GM12892 (cell line): ENCODE measurements at regions not wholly inside any gene's neighbourhood (a gene's known extent, or its start where the extent isn't known, plus 50 kb on each side); places are given as distances from the start of the nearest gene placed in this dataset.

Experiments used
- DNase-seq: peaks from one replicate; pipeline ENCODE4 v3.0.0; 2011; ENCODE audit not compliant: insufficient read length
- FAIRE-seq: peaks from 2 replicates; lab custom pipeline; 2011; peaks lifted over from hg19 to GRCh38; lab: Jason Lieb, UNC
- POLR2A ChIP-seq: IDR thresholded peaks from 2 replicates; pipeline ENCODE4 v1.6.1; 2011; ENCODE audit warnings: low read depth, low read length, control low read depth
- POLR2AphosphoS5 ChIP-seq: IDR thresholded peaks from 2 replicates; pipeline ENCODE4 v1.6.1; 2011; ENCODE audit warnings: low read depth, low read length, control low read depth
- TAF1 ChIP-seq: IDR thresholded peaks from 2 replicates; pipeline ENCODE4 v1.6.1; 2011; ENCODE audit warnings: low read depth, mild to moderate bottlenecking, control low read depth, low read length, borderline replicate concordance

DNA sequence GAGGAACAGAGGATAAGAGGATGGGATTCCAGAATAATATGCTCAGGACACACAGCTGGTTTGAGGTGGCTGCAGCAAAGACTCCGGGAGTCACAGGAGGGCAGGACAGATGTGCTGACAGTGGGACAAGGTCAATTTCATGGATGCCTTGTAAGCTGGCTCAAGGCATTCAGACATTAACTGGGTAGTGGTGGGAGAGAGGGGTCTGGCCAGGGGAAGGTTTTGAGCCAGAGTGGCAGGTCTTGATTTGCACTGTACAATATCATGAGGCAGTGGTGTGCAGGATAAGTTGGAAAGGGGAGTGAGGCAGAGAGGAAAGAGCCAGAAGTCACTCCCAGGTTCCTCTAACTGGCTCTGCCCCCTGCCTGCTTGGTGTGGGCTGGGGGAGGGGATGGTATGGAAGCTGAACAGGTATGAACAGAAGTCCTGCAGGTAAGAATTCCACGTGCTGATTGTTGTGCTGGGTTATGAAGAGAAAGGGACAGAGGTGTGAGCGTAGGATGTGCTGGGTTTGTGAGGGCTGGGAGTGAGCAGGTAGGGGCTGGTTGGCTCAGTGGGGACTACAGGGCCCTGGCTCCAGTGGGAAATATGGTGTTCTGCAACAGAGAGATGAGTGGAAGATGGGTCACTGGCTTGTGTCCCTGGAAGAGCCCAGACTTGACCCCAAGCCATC is 141.7 kb upstream of the COPS8 start:
- no peak for TF ChIP-seq POLR2AphosphoS5
- no peak for TF ChIP-seq TAF1
- TF ChIP-seq POLR2A = no peak
- DNase-seq = no peak
- no peak for FAIRE-seq

DNA sequence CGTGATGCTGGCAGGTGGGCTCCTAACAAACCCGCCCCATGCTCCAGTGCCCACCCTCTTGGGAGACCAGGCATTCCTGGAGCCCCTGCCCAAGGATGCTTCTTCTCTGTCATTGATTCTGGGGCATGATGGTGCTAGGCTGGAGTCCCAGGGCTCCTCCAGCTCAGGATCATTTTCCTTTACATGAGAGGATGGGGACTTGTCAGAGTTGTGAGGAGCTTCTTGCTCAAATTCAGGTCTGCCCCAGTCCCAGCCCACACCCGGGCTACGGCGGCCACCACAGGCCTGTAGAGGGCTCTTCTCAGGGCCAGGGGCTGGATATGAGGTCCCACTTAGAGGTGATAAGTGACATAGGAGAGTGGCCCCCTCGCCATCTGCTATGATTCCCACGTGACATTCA is 141.1 kb upstream of the COPS8 start:
- no peak for TF ChIP-seq TAF1
- no peak for FAIRE-seq
- DNase-seq = no peak

DNA sequence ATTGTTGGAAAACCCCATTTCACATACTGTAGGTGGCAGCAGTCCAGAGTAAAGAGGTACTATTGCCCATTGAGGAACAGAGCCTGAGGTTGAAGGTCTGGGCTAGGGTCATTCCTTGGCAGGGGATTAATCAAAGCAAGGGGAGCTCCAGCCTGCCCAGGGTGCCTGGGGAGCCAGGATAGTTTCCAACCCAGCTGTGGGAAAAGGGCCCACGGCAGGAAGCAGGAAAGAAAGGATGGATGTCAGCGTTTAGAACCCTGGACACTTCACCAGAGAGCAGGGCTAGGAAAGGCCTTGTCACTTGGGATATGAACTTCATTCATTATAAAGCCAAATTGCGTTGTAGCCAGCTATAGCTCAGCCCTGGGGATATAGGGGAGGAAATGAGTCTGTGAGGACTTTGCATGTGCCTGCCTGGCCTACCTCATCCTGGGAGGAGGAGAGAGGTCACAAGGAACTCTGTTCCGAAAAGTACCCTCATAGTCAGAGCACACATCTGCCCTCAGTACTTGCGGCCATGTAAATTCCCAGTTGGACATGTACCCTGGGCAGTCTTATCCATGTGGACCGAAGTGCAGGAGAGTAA is 140.2 kb upstream of the COPS8 start:
- TF ChIP-seq POLR2A (no peak), POLR2AphosphoS5 (no peak), TAF1 (no peak)
- FAIRE-seq = no peak
- no peak for DNase-seq

DNA sequence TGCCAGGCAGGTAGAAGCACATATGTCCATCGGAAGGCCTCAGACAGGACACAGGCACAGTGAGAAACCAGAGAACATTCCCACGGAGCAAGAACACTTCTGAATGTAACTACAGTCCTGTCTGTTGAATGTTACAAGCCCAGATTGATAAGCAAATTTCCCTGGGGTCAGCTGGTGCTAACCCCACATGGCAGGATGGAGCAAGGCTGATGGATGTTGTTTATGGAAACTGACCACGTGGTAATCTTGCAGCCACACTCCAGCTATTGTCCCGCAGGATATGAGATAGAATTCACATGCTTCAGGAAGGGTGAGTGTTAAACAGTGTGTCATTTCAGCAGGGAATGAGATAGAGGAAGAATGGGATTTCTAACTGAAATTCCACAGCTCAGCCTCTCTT is 138.8 kb upstream of the COPS8 start:
- TF ChIP-seq TAF1 (no peak), POLR2A (no peak), POLR2AphosphoS5 (no peak)
- no peak for DNase-seq
- no peak for FAIRE-seq

DNA sequence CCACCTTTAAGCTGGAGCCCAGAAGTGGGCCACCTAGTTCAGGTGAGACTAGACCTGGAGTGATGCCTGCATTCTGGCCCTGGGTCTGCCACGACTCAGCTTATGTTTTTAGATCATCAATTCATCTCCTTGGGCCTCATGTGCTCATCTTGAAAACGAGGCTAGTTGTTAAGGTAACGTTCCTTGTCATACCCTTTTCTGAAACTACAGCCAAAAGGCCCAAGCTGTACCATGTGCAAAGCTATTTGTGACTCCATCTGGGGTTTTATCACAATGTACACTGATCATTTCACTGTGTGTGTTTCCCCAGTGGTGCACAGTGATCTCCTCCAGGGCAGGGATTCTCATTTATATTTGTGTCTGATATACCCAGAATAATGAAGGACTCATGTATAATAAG is 138.4 kb upstream of the COPS8 start:
- no peak for FAIRE-seq
- TF ChIP-seq POLR2AphosphoS5 = no peak
- no peak for TF ChIP-seq TAF1
- no peak for TF ChIP-seq POLR2A
- no peak for DNase-seq

DNA sequence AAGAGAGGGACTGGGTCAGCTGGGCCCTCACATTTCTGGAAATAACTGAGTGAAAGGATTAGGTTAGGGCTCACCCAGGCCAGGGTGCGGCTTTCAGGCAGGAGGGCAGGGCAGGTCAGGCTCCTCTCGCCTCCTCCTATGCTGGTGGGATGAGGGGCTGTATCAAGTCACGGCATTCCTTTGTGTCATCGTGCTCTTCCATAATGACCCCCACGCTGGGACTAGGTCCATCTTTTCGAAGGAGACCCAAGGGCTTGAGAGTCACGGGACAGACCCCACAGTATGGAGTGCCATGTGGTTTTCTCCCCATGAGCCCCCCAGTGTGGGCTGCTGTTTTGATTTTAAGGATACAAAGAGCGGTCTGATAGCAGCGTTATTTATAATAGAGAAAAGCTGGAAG is 137.8 kb upstream of the COPS8 start:
- FAIRE-seq (no peak), DNase-seq (no peak)
- TF ChIP-seq POLR2A = no peak
- no peak for TF ChIP-seq POLR2AphosphoS5
- TF ChIP-seq TAF1 = no peak

DNA sequence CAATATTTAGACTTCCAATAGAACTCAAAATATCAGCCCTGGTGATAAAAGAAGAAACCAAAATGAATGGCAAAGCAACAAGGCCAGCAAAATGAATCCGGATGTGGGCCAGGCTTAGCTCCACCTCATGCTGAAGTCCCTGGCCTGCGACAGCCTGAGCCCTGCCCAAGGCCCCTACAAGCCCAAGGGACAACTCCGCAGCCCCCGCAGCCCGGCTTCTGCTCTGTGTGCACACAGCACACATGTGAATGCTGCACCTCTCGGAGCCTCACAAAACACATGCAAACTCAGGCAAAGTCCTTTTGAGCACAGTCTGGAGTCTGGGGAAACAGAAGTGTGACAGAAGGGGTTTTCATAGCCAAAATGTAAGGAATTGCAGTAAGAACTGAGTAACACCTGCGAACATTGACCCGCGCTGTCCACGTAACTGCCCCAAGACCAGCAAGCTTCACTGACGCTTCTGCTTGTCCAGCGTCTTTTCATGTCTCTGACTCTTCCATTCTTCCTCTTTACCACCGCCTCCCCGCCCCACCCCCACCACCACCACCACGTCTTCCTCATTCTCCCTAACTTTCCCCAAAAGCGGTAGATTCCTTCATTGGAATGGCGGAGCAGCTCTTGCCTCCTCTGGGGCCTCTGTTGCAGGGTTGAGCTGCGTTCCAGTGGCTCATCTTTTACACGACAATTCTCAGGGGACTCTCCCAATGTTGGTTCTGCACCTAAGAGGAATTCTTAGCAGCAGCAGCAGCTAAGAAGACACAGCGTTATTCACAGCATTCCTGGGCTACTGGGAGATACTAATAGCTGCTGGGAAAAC is 136.4 kb upstream of the COPS8 start:
- no peak for FAIRE-seq
- no peak for DNase-seq
- no peak for TF ChIP-seq TAF1
- no peak for TF ChIP-seq POLR2AphosphoS5
- TF ChIP-seq POLR2A = no peak

DNA sequence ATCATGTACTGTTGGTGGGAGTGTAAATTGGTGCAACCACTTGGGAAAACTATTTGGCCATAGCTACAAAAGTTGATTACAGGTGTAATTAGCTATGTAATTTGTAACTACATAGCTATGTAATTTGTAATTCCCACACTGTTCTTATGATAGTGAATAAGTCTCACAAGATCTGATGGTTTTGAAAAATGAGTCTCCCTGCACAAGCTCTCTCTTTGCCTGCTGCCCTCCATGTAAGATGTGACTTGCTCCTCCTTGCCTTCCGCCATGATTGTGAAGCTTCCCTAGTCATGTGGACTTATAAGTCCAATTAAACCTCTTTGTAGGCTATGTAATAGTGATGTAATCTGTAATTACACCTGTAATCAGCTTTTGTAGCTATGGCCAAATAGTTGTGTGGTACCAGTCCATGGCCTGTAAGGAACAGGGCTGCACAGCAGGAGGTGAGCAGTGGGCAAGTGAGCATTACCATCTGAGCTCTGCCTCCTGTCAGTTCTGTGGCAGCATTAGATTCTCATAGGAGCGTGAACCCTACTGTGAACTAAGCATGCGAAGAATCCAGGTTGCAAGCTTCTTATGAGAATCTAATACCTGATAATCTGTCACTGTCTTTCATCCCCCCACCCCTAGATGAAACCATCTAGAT is 133.7 kb upstream of the COPS8 start:
- no peak for DNase-seq
- FAIRE-seq = no peak
- TF ChIP-seq TAF1 = no peak

DNA sequence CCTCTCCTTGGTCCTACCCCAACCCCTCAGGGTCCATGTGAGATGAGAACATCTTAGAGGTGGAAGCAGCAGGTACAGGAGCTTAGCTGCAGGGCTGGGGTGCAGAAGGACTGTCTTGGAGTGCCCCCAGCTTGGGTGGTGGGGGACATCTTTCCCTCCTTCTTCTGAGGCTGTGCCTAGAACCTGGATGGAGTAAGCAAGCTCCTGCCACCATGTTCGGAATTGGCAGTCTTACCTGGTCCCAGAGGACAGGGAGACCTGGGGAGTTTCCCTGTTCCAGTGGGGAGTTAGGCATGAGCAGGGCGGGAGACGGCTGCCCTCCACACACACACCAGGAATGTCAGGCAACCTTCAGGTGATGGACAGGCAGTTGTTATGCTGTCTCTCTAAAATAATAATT is 131.0 kb upstream of the COPS8 start:
- no peak for FAIRE-seq
- DNase-seq = no peak
- TF ChIP-seq TAF1 = no peak

DNA sequence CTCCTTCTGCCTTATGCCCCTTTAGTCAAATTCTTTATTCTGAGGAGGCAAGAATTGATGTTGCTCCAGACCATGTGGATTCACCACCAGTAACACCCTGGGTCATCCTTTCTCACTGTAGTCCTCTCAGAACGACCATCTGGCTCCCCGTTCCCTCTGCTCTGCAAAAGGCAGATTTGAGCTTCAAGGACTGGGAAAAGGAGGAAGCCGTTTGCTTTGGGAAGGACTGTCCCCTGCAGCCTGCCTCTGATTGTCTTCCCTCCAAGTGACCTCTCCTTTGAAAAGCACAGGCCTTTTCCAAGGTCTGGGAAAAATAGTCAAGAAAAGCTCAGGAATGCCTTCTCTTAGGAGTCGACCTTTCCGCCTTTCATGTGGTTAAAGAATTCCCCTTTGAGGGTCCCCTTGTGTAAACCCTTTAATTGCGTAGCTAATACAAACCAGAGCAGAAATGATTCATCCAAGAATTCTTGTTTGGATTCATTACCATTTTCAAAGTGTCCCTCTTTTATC is 130.1 kb upstream of the COPS8 start:
- FAIRE-seq = no peak
- DNase-seq = no peak

DNA sequence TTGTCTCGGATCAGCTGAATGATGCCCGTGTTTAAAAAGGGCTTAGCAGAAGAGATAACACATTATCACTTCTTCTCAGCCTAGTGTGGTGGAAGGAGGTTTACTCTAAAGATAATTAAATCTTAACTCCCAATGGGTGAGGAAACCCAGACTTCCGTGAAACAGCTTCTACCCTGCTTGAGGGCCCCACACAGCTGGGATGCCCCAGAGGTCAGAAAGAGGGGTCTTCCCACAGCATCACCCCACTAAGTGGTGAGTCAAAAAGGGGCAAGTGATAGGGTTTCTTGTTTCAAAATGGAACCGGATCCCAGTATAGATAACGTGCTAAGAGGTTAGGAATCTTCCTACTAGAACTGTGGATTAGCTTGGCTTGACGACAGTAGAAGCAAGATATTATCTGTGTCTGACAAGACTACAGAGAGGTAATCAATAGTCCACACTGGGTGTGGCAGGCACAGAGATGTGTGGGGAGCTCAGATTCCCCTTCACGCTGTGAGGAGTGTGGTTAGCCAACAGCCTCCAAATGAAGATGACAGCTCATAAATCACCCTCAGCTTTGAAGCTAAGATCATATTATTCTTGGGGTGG is 129.6 kb upstream of the COPS8 start:
- FAIRE-seq (no peak), DNase-seq (no peak)
- no peak for TF ChIP-seq TAF1
- TF ChIP-seq POLR2AphosphoS5 = no peak
- no peak for TF ChIP-seq POLR2A

More for the DNA sequence above, 130.1 kb upstream of the COPS8 start:
- no peak for TF ChIP-seq POLR2AphosphoS5

DNA sequence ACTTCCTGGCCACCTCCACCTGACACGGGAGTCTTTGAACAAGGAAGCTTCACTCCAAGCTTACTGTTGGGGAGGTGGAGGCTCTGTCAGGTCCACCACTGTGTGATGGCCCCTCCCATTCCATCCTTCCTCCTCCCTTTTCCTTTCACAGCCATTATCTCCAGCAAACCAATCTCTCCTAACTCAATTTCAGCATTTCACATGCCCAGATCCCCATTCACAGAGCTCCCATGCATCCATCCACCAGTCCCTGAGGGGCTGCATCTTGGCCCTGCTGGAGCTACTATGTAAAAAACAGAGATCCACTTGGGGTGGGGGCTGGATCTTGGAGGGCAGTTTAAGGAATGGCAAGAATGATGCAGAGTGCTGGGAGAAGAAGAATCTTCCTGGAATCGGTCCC is 129.0 kb upstream of the COPS8 start:
- DNase-seq = no peak
- TF ChIP-seq POLR2A (no peak), POLR2AphosphoS5 (no peak), TAF1 (no peak)
- FAIRE-seq = no peak
